GM19395 (cell line): ENCODE measurements at regions not wholly inside any gene's neighbourhood (a gene's known extent, or its start where the extent isn't known, plus 50 kb on each side); places are given as distances from the start of the nearest gene placed in this dataset.
A peak's percentile ranks its signal among the peaks of the same experiment; 100 is the strongest.

ENCODE experiments used
- ATAC-seq: cut with Tn5 transposase; IDR thresholded peaks from one replicate; pipeline ENCODE4 v1.9.1; 2021; ENCODE audit warnings: mild to moderate bottlenecking, moderate library complexity; ENCODE audit not compliant: unreplicated experiment

DNA sequence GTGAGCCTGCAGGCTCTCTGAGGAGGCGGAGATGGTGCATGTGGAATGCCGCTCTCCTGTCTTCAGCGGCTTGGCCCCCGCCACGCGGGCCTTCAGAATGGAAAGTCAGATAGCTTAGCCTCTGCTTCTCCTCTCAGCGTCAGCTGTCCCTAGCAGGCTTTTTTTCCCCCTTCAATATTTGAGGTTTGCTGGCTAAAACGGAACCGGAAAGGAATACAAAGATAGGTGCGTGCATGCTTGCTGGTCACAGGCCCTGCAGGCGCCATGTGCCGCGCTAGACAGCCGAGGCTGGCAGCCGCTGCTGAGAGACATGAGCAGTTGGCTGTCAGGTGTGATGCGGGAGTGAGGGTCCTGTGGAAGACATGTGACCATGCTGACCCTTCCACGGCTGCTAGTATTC, 161.2 kb upstream of the COBL start:
- no peak for ATAC-seq

DNA sequence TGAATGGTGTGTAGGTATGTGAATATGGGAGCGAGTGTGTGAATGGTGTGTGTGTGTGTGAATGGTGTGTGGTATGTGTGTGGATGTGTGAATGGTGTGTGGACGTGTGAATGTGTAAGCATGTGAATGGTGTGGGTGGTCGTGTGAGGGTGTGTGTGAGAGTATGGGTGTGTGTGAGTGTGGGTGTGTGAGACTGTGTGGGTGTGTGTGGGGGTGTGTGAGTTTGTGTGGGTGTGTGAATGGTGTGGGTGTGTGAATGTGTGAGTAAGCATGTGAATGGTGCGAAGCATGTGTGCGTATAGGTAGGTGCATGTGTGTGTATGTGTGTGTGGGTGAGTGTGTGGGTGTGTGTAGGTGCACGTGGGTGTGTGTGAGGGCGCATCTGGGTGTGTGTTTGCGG, 160.7 kb upstream of the COBL start:
- ATAC-seq = no peak

DNA sequence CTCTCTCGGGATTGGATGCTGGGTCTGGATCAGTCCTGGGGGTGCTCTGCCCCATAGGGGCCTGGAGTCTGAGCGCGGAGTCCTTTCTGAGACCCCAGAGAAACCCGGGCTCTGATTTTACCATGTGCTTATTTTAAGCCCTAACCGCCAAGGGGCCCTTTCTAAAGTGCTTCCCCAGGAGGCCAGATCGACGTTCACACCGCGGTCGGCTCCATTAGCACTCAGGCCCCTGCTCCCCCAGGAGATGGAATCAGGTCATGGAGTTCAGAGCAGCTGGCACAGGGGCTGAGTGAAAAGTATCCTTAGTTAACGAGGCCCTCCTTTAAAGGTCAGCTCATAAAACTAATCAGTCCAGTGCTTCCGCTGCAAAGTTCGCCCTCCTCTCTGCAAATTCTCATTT, 159.4 kb upstream of the COBL start:
- no peak for ATAC-seq

DNA sequence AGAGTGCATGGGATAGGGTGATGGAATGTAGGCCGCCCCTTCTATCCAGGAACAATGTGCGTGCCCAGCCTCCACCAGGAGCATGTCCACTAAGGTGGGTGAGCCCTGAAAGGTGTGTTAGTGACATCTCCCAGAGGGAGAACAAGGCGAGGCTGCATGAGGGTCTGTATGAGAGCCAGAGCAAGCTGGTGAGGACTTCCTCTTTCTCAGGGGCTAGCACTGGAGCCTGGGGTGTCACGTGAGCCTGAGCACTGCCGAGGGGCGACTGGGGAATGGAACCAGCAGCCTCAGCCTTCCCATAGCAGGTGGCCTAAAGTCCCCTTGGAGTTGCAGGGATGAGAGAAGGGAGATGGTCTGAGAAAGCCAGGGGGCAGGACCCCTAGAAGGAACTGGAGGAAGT, 156.3 kb upstream of the COBL start:
- no peak for ATAC-seq

DNA sequence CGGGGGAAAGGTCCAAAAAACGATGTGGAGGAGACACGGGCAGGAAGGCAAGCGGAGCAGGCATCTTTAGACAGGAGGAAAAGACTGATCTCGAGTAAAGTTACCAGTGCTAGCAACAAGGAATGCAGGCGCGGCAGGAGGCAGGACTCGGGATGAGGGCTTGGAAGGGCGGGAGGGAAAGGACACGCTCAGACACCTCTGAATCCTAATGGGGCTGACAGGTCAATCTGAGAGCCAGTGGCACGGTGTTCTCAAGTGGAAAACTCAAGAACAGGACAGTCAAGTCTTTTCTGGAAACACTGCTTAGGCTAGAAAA, 155.3 kb upstream of the COBL start:
- ATAC-seq = no peak

DNA sequence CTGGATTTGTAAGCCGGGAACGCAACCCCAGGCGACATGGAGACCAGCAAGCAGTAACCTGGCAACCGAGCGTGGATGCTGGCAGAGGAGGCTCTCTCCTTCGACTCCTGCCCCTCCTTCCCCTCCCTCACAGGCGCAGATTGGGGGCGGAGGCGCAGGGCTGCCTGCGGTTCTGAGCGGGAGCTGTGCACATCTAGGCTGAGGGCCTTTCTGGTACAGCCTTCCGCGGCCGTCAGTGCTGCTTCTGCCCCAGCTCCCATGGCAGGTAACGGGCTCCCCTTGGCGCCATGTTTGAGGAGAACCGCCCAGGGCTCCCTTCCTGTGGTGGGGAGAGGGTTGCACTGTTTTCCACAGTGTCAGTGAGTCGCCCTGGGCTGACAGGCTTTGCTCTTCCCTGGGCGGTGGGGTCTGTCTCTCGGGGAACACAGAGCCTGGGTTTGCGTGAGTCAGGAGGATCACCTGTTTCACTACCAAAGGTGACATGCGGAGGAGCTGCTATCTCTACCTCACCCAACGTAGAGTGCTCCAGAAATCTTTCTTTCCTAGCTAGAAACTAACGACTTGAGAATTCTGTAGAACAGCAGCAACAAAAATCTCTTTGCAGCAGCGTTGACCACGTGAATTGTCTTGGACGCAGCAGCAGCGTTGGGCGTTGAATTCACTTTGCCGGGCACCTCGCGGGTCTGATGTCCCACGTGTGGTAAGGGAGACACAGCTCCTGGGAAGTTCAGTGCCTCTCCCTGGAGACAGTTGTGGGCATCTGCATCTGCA, 154.8 kb upstream of the COBL start:
- no peak for ATAC-seq

DNA sequence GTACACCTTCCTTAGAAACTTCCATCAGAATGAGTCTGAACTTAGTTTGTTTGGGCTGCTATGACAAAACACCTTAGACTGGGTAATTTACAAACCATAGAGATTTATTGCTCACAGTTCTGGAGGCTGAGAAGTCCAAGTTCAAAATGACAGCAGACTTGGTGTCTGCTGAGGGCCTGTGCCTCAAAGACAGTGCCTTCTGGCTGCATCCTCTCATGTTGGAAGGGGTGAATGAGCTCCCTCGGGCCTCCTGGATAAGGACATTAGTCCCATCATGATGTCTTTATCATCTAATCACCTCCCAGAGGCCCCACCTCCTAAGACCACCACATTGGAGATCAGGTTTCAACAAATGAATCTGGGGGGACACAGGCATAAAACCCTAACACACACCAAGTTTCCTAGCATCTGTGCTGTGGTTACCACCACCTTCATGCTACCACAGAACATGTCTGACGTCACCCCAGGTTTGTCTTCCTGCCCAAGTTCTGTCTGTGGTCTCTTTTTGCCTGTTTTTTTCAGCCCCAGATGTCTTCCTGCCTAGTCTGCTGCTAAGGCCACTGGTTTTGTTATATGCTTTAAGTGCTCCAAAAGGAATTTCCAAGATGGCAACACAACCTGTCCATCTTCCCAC, 150.9 kb upstream of the COBL start:
- ATAC-seq = no peak

DNA sequence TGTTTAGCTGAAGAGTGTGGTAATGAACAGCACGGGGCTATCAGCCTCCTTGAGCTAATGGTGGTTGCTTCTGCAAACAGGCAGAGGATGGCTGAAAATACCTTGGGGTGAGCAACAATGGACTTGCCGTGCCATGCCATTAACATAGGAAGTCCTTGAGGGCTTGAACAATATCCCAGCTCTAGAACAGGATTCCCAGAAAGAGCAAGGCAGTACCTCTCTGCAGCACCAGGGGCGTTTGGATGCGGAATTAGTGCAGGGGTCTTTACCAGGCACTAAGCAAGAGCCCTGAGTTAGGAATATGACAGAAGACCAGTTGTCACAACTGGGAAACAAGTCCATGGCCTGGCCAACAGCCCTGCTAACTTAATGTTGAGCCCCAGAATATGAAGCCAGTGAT, 143.2 kb upstream of the COBL start:
- ATAC-seq = no peak

DNA sequence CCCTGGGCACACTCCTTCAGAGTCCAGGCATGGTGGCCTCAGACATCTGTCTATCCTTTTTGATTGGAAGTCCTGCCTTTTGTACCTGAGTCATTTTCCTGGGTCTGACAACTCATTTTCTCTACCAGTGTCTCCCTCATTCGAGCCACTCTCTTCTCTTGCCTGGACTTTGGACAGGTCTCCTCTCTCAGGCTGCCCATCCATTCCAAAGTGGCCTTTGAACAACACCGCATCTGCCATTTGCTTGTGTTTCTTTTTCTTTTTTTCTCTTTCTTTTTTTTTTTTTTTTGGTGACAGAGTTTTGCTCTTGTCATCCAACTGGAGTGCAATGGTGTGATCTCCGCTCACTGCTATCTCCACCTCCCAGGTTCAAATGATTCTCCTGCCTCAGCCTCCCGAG, 142.1 kb upstream of the COBL start:
- ATAC-seq = no peak

DNA sequence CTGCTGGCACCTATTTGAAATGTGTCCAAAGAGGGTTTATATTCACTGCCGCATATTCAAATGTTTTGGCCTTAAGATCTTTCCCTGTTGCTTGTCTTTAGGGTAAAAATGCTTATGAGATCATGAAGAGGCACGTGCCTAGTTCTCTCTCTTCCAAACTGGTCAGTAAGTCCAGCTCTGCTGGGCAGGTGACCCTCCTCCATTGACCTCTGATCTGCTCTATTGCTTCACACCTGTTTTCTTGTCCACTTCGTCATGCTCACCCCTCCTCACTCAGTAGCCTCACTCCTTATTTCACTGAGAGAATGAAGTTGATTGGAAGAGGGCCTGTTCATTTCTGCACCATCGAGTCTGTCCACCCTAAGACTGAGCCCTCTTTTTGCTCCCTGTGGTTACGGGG, 140.5 kb upstream of the COBL start:
- ATAC-seq = no peak

DNA sequence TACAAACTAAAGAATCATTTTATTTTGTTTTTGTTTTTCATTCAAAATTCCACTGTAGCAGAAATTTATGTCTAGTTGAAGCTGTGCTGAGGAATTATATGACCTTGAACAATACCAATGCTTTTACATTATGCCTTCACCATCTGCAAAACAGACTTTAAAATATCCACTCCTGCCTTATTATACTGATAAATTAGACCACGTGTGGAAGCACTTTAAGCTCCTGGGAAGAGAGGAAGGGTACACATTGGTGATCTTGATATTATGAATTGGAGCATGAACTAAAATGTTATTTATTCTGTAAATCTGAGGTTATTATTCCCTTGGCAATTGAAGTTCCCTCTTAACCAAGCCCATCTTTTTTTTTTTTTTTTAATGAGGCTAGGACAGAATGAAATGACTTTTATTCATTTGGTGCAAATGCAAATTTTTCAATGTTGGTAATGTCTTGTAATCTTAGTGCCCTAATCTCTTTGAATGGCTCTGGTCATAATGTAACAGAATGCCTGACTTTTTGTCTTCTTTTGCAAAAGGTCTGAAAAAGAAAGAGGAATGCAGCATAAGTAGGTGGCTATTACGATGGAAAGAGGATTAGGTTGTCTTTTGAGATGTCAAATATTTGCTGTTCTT, 139.9 kb upstream of the COBL start:
- ATAC-seq = no peak

DNA sequence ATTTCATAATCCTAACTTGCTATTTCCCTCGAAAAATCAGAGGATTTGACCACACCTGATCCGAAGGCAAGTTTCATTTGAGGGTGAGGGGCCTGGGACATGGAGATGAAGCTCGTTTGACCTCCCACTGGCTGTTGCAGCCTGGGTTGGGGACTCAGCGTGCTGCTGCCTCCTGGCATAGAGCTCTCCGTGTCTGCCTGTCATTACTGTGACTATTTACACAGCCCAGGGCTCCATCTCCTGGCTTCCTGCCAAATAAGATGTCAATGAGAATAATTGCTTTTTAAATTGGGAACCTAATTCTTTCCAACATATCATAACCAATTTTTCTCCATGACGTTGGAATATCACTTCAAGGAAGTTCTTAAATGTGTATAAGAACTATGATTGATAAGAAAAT, 139.3 kb upstream of the COBL start:
- no peak for ATAC-seq

DNA sequence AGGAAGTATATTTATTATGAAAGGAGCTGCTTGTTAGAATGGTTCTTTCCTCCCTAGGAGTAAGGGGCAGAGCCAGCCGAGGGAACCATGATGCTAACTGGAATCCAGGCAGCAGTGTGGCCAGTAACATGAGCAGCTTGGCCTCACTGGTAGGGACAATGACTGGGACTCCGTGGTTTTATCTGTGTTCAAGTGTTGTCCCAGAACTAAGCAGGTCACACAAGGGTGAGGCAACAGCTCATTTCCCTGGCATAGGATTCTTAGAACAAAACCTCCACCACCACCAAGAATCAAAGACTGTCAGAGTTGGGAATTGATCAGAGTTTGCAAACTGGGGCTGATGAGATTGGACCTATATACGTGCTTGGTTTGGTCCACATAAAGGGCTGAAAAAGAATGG, 138.9 kb upstream of the COBL start:
- ATAC-seq = no peak

DNA sequence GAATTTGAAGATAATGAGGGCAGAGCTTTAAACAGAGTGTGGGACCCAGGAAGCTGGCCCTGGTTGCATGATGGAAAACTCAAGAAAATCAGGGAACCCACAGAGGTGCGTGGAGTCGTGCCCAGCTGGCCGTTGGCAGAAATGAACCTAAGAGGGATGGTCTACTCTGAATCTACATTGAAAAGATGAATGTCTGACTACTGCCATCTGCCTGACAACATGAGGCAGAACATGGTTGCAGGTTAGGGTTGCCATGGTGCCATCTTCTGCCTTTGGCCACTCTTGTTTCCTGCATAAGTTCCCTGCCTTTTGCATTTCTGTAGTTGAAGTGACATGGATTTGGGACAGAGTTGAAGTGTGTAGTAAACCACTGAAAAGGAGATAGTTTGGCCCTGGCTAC, 138.5 kb upstream of the COBL start:
- no peak for ATAC-seq

DNA sequence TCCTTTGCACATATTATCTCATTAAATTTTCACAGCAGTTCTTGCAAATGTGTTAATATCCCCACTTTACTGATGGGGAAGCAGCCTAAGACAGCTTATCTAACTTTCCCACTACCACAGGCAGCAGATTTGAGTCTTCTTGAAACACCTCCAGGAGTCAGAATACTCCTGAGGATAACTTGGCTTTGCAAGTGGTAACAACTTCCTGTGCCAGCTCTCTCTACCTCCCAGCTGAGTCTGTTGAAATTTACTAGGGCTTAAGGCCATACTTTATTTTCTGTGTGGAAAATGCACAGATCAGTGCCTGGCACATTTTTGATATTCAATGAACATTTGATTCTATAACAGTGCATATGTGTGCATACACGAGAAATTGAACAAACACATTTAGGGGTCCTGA, 136.1 kb upstream of the COBL start:
- no peak for ATAC-seq

DNA sequence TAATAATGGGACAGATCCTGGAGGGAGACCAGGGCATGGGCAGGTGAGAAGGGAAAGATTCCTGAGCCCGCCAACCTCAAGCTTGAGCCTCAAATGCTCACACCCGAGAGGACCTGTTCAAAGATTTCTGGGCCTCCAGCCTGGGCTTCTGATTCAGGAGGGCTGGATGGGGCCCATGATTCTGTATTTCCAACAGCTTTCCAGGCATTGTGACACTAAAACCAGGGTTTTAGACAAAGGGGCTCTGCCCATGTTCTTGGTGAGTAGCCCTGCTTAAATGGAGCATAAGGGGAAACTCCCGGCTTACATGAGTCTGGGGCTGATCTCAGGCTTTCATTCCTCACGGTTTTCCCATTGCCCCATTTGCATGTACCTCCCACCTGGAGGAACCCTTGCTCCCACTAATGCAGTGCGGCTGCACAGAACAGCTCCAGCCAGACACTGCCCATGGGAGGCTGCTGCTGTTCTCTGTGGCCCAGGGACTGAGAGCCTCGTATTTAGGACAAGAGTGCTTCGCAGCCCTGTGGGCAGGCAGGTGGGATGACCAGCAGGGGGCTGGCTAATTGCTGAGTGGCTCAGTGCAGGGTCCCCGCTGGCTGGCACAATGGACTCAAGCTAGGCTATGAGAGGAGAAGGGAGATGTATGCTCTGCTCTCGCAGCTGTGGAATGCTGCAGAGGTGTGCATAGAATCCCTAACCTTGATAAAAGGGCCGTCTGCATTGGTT, 135.3 kb upstream of the COBL start:
- no peak for ATAC-seq

DNA sequence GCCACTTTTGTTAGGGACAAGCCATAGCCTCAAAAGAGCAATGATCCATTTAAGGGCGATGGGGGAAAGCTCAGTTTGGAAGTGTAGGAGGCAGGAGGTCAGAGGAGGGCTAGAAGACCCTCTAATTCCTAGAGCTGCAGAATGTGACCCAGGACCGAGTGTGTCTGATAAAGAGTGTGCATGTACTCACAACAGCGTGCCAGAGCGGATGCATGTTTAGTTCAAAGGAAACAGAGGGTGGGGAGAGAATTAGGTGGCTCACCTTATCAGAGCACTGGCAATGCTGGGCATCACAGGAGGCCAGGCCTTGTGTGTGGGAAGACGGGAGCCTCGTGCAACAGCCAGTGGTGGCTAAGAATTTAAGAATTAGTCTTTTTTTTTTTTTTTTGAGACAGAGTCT, 133.9 kb upstream of the COBL start:
- ATAC-seq = no peak

DNA sequence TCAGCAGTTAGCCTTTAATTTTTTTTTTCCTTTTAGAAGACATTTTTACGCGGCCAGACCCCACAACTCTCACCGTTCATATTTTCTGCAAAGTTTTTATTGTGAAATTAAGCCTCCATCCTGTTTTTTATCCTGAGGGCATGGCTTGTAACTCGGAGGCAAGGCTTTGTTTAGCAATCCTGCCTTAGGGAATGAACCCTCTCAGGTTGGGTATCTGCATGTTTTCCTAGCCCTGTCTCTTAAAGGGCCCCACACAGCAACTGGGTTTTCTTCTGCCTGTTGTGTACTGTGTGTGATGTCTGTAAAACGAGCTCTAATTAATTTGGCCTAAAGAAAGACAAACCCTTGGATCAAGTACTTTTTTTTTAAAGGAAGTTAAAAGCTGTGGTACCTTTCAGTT, 130.2 kb upstream of the COBL start:
- ATAC-seq = no peak

DNA sequence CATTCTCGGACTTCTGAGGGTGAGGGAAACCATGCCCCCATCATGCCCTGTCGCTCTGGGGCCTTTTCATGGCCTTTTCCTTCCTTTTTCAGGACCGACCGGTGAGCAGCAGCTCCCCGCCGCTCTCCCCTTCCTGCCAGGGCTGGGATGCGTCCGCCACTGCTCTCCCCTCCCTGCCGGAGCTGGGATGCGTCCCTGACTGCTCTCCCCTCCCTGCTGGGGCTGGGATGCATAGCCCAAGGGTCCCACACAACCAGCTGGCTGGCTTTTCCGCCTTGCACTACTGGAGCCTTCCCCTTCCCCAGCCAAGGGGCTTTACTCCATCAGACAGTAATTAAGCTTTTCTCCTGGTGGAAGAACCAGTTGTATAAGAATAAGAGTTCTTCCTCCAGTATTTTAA, 129.7 kb upstream of the COBL start:
- ATAC-seq = no peak

DNA sequence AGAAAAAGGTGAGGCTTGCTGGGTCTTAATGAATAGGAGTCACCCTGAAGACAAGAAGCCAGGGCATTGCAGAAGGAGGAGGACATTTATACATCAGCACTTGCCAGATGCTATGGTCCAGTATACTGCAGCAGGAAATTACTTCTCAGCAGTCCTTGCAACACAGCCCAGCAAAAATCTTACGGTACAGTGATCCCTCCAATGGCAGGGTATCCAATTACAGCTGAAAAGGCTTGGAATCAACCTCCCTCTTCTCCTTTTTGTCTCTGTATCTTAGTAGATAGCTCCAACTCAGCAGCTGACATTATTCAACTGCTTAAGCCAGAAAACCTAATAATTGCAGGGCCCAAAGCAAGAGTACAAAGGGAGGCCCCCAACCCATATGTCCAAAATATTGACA, 128.3 kb upstream of the COBL start:
- no peak for ATAC-seq

DNA sequence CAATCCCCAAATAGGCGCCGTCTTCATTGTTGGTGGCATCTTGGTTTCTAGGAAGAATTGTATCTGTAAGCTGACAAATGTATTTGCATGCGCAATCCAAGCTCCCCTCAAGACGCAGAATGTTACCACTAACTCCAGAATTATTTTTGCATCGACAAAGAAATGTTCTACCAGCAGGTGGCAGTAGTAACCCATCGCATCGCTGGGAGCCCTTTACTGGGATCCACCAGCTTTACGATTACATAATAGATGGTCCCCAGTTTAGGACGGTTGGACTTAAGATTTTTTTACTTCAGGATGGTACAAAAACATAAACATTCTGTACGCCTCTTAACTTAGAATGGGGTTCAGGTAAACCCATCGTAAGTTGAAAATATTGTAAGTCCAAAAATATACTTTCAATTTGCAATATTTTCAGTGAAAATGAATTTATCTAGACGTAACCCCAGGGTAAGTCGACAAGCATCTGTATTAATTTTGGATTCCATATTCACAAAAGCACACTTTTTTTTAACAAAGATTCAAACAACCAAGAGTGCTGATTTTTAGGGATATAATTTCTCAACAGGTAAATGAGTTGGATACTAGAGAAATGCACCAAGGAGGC, 114.0 kb upstream of the COBL start:
- peak; percentile 86 for ATAC-seq
